Left hindlimb (tissue), 1 donor: ENCODE measurements at regions not wholly inside any gene's neighbourhood (a gene's known extent, or its start where the extent isn't known, plus 50 kb on each side); places are given as distances from the start of the nearest gene placed in this dataset.
"Not testable (repeated sequence)": the region's sequence is repeated elsewhere in the genome, so short reads cannot be mapped to it uniquely, and the experiment has no call there.

Source experiments
- DNase-seq: peaks from one replicate; pipeline ENCODE4 v3.0.0-alpha.2; 2018

DNA sequence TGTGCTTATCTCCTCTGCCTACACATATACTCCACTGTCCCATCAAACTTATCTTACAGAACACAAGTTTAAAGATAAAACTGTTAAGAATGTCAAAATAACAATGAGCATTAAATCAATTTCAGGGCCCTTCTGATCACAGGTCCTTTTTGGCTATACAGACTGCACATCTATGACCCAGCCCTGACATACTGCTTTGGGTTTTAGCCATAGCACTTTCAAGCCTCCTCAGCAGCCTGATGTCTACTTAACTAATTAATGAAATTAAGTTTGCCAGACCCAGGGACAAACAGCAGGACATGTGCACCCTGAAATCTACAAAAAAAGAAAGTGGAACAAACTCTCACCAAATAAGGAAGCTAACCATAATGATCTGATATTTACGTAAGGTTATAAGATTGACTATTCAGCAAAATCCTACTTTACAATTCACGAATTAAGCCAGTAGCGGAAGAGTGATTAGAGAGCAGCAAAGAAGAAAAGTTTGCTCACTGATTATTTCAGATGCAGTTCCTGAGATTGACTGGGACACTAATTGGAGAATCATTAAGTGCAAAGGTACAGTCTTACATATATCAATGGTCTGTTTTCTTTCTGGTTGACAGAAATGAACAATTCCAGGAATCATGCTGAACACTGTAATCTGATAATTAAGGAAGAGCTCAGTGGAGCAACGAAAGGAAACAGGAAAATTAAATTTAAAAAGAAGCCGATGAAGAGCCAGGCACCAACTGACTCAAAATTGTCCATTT lies 669.3 kb upstream of the LRRN3 start:
- no peak for DNase-seq

DNA sequence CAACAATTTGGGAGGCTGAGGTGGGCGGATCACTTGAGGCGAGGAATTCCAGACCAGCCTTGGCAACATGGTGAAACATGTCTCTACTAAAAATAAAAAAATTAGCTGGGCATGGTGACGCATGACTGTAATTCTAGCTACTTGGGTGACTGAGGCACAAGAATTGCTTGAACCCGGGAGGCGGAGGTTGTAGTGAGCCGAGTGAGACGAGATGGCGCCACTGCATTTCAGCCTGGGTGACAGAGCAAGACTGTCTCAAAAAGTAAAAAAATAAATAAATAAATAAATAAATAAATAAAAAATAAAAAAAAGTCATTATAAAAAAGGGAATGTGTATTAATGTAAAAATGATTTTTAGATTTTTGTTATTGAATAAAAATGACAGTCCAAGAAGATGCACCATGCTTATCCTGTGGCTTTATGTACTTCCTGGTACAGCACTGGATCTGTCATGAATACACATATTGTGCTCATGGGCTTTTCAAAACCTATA lies 658.8 kb upstream of the LRRN3 start:
- no peak for DNase-seq

DNA sequence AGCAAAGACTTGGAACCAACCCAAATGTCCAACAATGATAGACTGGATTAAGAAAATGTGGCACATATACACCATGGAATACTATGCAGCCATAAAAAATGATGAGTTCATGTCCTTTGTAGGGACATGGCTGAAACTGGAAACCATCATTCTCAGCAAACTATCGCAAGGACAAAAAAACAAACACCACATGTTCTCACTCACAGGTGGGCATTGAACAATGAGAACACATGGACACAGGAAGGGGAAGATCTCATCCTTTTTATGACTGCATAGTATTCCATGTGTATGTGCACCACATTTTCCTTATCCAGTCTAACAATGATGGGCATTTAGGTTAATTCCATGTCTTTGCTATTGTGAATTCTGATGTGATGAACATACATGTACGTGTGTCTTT lies 652.0 kb upstream of the LRRN3 start:
- DNase-seq, result not testable (repeated sequence)

DNA sequence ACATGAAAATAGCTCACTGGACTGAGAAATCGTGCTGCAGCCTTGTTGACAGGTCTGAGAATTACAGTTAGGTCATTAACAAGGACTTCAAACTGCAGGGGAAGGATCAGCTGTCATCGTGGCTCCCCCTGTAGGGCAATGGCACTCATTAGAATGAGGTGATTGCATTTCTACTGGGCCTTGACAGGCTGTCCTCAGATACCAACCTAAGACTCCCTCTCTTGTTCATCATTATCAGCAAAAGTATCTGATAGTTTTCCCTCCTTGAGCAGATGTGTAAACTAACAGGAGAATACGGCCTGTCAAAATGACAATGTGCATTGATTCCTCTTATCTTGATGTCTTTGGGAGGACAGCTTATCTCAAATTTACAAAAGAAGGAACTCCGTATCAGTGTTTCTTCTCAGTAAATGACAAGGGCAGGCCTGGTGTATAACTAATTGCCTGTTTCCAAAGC lies 648.5 kb upstream of the LRRN3 start:
- no peak for DNase-seq

DNA sequence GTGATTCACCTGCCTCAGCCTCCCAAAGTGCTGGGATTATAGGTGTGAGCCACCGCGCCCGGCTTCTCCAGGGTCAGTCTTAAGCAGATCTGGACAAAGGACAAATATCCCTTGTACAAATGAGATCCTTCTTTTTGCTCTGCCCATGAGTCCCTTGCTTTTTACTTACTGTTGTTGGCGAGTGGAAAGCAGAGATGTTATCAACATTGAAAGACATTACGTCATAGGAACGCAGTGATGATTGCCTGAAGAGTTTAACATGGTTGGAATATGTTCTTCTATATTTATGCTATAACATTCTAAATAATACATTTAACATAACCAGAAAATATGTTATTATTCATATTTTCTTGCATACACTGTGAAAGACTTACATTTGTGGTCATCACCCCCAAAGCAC lies 644.3 kb upstream of the LRRN3 start:
- DNase-seq, result no peak

DNA sequence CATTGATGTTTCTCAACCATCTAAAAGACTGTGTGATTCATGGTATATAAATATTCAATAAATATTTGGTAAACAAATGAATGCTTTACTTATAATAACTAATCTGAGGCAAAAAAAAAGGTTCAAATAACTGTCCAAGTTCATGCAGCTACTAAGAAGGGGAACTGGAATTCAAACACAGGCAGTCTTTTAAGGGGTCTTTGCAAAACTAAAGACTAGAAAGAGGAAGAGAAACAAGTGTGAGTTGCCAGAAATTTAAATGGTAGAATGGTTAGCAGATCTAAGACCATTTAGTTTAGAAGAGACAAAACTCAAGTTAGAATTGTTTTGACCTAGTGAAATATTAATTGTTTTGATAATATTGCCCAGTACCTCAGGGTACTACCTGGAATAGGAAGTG lies 642.0 kb upstream of the LRRN3 start:
- no peak for DNase-seq

DNA sequence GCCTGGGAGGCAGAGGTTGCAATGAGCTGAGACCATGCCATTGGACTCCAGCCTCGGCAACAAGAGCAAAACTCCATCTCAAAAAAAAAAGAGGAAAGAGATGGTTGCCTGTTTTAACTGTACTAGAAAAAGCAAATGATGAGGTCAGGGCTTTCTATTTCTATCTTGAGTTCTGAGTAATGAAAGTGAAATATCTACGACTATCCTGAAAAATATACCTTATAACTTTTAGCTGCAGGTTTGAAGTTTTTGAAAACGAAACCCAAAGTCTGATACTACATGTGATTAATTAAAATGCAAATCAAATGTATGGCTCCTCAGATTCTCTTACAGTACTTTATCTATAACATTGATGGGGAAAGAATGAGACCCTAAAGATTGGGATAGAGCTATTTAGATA lies 636.2 kb upstream of the LRRN3 start:
- no peak for DNase-seq

DNA sequence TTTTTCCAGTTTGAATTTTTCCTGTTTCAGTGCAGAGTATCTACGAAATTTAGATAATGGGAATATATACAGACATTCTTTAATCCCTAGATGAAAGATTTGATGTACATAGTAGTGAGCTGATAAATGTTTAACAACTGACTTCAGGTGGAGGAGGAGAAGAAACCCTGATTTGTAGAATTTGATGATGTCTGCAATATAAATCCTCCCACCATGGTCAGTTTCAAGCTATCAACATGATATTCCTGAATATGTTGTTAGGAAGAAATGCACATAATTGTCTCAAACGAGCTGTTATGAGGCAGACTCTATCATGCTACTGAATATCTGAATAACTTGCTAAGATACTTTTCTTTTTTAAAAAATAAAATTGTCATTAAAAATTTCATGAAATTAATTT lies 629.3 kb upstream of the LRRN3 start:
- DNase-seq, result no peak

DNA sequence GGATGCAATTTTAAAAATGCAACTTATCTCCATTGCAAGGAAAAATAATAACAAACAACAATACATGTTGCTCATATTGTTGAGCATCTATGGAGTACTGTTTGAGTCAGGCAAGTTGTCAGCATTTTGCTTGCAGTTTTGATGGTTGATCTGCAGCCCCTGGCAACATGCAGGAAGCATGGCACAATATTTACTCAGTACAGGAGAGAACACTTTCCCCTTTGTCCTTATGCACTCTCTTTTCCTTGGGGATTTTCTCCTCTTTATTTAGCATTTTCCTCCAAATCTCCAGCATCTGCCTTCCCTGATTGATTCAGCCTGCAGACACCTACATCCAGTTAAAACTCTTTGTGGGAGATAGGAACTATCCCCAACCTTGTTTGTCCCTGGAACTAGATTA lies 620.5 kb upstream of the LRRN3 start:
- DNase-seq, result no peak

DNA sequence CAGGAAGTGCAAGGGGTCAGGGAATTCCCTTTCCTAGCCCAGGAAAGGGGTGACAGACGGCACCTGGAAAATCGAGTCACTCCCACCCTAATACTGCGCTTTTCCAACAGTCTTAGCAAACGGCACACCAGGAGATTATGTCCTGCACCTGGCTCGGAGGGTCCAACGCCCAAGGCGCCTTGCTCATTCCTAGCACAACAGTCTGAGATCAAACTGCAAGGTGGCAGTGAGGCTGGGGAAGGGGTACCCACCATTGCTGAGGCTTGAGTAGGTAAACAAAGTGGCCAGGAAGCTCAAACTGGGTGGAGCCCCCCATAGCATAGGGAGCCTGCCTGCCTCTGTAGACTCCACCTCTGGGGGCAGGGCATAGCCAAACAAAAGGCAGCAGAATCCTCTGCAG lies 618.5 kb upstream of the LRRN3 start:
- not testable (repeated sequence) for DNase-seq

DNA sequence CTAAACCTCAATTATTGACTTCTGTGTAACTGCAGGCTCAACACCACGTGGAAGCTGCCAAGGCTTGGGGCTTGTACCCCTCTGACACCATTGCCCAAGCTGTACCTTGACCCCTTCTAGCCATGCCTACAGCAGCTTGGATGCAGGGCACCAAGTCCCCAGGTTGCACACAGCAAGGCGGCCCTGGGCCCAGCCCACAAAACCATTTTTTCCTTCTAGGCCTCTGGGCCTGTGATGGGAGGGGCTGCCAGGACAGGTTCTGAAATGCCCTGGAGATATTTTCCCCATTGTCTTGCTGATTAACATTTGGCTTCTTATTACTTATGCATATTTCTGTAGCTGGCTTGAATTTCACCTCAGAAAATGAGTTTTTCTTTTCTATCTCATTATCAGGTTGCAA lies 610.0 kb upstream of the LRRN3 start:
- DNase-seq, result no peak

DNA sequence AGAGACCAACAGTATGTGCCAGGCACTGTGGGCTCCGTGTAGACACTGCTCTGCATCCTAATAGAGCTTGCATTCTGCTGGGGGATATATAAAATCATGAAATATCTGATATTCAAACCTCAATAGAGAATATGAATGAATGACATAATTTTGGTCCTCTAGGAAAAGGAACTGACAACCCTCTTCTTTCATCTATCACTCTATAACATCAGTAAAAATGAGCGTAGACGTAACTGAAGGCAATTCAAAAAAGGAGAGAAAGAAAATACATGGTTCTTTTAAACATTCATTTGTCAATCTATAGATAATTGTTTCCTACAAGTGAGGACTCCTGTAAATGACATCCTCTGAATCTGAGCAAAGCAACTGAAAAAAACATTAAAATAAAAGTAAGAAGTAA lies 607.4 kb upstream of the LRRN3 start:
- no peak for DNase-seq

DNA sequence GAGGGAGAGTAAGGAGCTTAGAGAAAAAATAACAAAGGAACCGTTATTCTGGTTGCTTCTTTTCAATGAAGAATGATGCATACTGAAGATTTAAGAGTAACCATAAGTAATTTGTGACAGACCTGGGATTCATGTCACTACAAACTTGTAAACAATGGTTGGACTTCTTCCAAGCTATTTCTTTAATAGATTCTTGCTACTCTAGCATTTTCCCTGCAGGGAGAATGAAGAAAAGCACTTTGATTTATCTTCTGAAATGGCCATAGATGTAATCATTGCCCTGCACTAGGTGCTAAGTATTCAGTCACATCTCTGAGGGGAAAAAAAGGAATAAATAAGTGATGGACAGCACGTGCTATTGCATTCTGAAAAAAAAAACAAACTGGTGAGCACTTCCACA lies 606.6 kb upstream of the LRRN3 start:
- DNase-seq, result no peak

DNA sequence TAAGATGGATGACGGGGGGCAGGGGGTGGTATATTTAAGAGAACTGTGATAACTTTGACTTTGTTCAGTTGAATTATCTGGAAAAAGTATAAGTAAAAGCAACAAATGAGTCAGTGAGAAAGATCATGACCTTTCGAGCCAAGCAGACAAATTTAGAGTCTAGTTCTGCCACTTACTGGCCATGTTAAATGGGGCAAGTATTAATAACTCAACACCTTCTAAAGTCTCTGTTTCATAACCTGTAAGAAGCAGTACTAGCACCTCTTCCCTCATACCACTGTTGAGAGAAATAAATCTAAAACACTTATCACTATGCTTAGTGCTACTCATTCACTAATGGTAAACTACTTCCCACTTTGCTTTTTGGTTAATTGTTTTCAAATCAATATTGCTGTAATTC lies 604.4 kb upstream of the LRRN3 start:
- DNase-seq, result no peak

DNA sequence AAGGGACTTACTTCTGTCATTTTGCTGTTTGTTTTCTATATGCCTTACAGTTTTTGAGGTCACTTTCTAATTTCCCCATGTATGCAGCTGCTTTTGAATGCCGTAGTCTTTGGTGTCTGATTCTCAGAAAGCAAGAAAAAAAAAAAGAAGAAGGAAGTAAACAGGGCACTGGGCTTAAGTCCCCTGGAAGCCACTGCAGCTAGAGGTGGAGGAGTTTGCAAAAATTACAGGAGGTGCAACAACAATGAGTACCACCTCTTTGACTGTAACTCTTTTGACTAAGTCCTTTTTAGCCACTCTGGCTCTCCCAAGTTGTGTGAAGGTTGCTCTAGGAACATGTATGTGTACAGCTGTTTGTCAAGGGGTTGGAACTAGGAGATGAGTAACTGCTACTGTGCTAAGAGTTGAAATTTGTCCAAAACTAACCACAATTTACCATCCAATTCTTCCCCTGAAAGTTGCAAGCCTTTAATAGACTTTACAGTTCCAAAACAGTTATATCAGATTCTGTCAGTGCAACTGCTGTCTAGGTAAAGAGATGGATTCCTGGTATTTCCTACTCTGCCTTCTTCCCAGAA lies 588.0 kb upstream of the LRRN3 start:
- DNase-seq, result no peak

DNA sequence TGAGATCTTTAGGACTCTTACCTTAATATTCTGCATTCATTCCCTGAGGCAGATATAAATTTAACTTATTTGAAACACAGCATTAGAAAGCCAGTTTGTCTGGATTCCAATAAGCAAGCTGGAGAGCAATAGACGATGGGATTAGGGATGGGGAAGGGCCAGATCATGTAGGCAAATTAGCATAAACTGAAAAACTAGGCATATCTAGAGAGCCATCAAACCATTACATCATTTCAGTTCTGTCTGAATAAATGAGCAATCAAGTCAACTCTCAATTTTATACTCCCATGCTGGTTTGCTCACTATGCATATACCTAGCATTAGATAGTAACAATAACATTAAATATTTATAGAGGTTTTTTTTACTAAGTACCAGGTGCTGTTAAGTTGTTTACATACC lies 583.6 kb upstream of the LRRN3 start:
- DNase-seq, result no peak

DNA sequence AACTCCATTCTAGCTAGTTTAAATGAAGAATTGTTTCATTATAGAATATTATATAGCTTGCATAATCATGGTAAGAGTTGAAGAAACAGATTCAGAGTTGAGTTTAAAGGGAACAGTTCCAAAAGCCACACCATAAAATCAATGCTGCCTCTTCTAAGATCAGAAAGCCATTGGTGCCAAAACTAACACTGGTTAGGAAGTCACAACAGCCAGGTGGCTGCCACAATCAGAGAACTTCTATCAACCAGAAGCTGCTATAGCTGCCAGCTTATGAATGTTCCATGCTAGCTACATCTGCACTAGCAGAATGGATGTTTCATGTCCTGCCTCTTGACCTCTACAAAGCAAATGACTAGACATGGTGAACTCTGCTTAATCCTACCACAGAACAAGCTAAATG lies 583.1 kb upstream of the LRRN3 start:
- no peak for DNase-seq

DNA sequence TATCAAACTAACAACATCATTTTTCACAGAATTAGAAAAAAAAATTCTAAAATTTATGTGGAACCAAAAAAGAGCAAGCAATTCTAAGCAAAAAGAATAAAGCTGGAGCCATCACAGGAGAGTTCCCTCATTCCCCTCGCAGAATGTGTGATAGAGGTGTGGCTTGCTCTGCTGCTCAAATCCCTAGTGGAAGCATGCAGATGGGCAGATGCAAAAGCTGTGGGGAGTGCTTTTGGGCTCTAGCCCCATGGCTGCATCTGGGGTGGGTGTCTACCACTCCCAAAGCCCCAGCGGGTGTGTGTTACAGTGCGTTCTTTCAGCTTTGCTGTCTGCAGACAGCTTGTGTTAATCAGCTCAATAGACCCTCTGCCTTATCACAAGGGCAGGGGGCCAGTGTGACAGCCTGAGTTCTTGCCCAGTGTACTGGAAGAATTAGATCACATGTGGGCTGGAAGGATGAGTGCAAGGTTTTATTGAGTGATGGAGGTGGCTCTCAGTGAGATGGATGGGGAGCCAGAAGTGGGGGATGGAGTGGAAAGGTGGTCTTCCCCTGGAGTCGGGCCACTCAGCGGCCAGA lies 575.9 kb upstream of the LRRN3 start:
- DNase-seq, result not testable (repeated sequence)

DNA sequence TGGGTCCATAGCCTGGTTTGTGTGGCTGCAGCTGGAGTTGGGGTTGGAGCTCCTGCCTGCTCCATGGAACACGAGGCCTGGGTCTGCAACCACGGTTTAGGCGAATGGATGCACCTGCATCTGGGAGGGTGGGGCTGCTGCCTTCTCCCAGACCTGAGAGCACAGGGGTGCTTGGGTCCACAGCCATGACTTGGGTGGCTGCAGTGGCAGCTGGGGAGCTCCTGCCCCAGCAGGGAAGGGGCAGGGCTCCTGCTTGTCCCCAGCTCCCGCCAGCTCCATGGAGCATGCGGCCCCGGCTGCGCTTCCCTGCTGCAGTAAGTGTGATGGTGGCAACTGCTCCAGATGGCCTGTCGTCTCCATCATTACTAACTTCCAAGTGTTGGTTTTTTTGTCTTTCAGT lies 571.1 kb upstream of the LRRN3 start:
- no peak for DNase-seq

DNA sequence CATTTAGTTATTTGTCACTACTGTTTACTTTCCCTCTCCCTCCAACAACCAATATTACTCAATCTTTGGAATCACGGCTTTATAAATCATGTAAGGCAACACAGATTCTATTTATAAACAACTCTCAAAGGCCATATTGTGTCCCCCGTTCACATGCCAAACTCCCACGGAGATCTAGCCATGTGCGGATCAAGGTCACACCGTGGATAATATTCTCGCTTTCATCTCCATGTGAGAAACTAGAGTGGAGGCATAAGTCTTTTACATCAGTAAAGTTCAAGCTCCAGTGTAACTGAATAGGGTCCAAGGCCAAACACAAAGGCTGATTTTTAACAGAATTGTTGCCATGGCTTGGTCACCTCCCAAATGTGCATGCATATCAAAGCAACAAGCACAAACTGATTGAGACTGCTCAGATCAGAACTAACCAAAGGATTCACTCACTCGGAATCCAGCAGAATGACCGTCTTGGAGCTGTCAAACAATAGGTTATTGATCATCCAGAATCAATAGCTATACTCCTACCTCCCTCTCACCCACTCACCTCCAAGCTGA lies 569.5 kb upstream of the LRRN3 start:
- no peak for DNase-seq

DNA sequence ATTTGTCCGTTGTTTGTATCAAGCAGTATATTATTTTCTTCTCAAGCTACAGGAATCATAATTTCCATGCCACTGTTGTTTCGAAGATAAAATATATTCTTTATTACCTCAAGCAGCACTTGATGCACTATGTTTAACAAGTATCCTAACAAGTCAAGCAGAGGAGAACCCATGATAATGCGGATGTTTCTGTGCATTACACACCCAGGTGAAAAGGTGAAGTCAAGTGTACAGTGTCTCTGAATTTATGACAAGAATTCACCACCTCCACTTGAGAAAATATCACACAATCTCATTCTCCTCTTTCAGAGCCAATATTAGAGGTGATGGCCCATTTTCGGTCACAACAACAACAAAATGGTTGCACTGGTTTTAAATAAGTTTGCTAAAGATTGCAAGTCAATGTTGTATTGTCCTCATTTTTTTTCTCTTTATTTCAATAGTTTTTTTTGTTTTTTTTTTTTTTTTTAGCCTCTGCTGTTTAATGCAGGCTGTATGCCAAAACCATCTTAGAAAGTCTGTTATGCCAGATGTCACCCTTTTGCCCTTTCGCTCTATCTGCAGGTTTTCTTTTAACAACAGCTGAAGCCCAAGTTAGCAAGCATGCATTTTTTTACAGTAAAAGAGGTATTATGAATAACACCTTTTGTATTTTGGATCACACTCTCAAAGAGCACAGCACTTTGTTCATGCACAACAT lies 568.7 kb upstream of the LRRN3 start:
- no peak for DNase-seq

DNA sequence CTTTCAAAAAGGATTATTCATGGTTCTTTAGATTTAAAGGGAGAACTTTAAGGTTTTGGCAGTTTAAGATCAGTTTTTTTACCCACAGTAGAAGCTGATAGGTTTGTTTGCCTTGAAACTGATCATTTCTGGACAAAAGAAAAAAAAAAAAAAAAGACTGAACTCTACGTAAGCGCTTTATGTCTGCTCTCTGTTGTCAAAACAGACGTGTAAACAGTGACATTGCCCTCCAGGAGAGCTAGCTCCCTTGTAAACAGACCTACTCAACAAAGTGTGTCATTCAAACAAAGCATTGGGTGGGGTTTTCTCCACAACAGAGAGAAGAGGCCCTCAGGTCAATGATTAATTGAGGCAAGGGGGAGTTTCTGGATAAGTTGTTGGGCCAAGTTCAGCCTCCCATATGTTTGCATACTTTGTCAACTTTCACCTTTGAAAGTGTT lies 568.1 kb upstream of the LRRN3 start:
- DNase-seq, result no peak

DNA sequence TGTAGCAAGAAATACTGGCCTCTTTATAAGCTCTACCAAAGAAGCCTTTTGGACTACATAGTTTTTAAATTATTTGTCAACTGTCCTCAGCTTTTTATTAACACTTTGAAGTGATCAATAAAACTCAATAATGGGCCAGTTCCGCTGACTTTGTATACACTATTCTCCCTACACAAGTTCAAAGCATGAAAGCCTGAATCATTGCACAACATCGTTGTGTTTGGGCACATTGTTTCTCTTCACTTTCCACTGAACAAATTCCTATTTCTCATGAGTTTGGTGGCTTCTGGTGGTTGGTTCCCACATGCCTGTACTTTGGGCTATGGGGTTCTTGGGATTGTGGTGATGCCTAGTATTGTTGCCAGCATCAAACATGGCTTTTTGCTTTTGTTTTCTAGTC lies 561.8 kb upstream of the LRRN3 start:
- DNase-seq, result no peak
